Psoas muscle (tissue), 7 donors: ENCODE measurements at regions not wholly inside any gene's neighbourhood (a gene's known extent, or its start where the extent isn't known, plus 50 kb on each side); places are given as distances from the start of the nearest gene placed in this dataset.

Source experiments
- ATAC-seq, 4 donors: fragments of 200-7000 bp; cut with Tn5 transposase; one replicate each; pipeline ENCODE4 v1.9.1; 2020; ENCODE audit warnings: moderate library complexity in 3 of 4, mild to moderate bottlenecking in 2 of 4
- DNase-seq, 2 donors: peaks; one replicate each; pipeline ENCODE4 v3.0.0-alpha.2; 2020
- H3K27ac ChIP-seq: fragments of 200-600 bp; one replicate; pipeline ENCODE4 v1.8.0; 2022
- H3K27me3 ChIP-seq, 3 donors: fragments of 200-600 bp in 1 of 3; one replicate each; pipeline versions ENCODE4 v1.6.1 to v1.8.0; 2013 to 2022; ENCODE audit warnings: low read length in 2 of 3, mild to moderate bottlenecking in 2 of 3, moderate library complexity in 1 of 3; ENCODE audit not compliant: insufficient read depth in 3 of 3
- H3K36me3 ChIP-seq, 2 donors: fragments of 200-600 bp in 1 of 2; one replicate each; pipeline versions ENCODE4 v1.6.1 to v1.8.0; 2013 to 2022; ENCODE audit warnings: low read depth in 1 of 2, mild to moderate bottlenecking in 1 of 2, moderate library complexity in 1 of 2; ENCODE audit not compliant: insufficient read depth in 1 of 2
- H3K4me1 ChIP-seq: fragments of 200-600 bp; one replicate; pipeline ENCODE4 v1.8.0; 2022
- H3K4me3 ChIP-seq: fragments of 200-600 bp; one replicate; pipeline ENCODE4 v1.8.0; 2022; ENCODE audit warnings: mild to moderate bottlenecking
- H3K9me3 ChIP-seq: fragments of 200-600 bp; one replicate; pipeline ENCODE4 v1.8.0; 2022
- CTCF ChIP-seq: fragments of 200-600 bp; IDR thresholded peaks from one replicate; pipeline ENCODE4 v1.8.0; 2022; ENCODE audit warnings: antibody characterized with exemption
- WGBS, 3 donors: extraction: QIAGEN DNeasy Blood & Tissue Kit; methylation state at CpG; one replicate each; pipeline versions ENCODE4 v1.1.6 to v1.1.7; 2013; 5-methylcytosine and 5-hydroxymethylcytosine counted together
- intact Hi-C, 2 donors: fragments of 100-400 bp; cut with DNase I; formaldehyde crosslinking; loops; one replicate each; pipeline versions ENCODE4 v1.11.0 to v1.14.2; 2022
- donor health status: healthy with polysubstance abuse.
- donor health status: DM: no; HTN: no; CAD: no; lungs with moderate emphysema.
- donor health status: Bipolar disorder and iron deficiency.
- donor health status: healthy.
- donor health status: DM: yes; HTN: yes; CAD: no.
- donor health status: DM: no; HTN: no; CAD: no.
- donor health status: DM: yes; HTN: yes; CAD: no.

- intact Hi-C loops = no loop called here
- no peak for ATAC-seq
- Histone ChIP-seq H3K27ac (no peak overlapping the region), H3K9me3 (no peaks in the 10 kb centered on the region), H3K4me1 (no peaks in the 10 kb centered on the region), H3K4me3 (no peak overlapping the region), H3K36me3 (no peaks in the 10 kb centered on the region), H3K27me3 (no peaks in the 10 kb centered on the region)
- TF ChIP-seq CTCF = no peak
- 47 to 49% (median 47%) methylated on average over 3 of the region's 3 CpGs for WGBS, 3 donors
- DNase-seq = no peak
Observed at GRCh38 chr1:208929575-208929974, 653.9 kb upstream of the CAMK1G start.

- H3K27me3 ChIP-seq = no peaks in the 10 kb centered on the region
- no peaks in the 10 kb centered on the region for H3K4me1 ChIP-seq
- DNase-seq (no peak), ATAC-seq (no peak)
- intact Hi-C loops = no loop called here
- no peaks in the 10 kb centered on the region for H3K9me3 ChIP-seq
- no peak overlapping the region for H3K4me3 ChIP-seq
- H3K27ac ChIP-seq = no peak overlapping the region
- 66 to 73% (median 67%) methylated on average over 3 of the region's 3 CpGs for WGBS, 3 donors
- H3K36me3 ChIP-seq = no peaks in the 10 kb centered on the region
- TF ChIP-seq CTCF = no peak
Observed at GRCh38 chr1:208931936-208932335, 651.6 kb upstream of the CAMK1G start.

GRCh38 chr1:208933984-208934525 is 649.5 kb upstream of the CAMK1G start:
- intact Hi-C loops = no loop called here
- H3K27ac ChIP-seq = no peak overlapping the region
- 88 to 89% (median 88%) methylated on average over 3 of the region's 3 CpGs for WGBS, 3 donors
- no peaks in the 10 kb centered on the region for H3K4me1 ChIP-seq
- TF ChIP-seq CTCF = no peak
- H3K27me3 ChIP-seq = no peaks in the 10 kb centered on the region
- no peak overlapping the region for H3K4me3 ChIP-seq
- DNase-seq (no peak), ATAC-seq (no peak)
- no peaks in the 10 kb centered on the region for H3K9me3 ChIP-seq
- H3K36me3 ChIP-seq = no peaks in the 10 kb centered on the region

- Histone ChIP-seq H3K9me3 (no peaks in the 10 kb centered on the region), H3K4me3 (no peak overlapping the region), H3K27ac (no peak overlapping the region), H3K4me1 (no peaks in the 10 kb centered on the region), H3K27me3 (no peaks in the 10 kb centered on the region), H3K36me3 (no peaks in the 10 kb centered on the region)
- intact Hi-C loops = no loop called here
- ATAC-seq (no peak), DNase-seq (no peak)
- WGBS, 3 donors = 86 to 96% (median 93%) methylated on average over 6 of the region's 6 CpGs
- TF ChIP-seq CTCF = no peak
Observed at GRCh38 chr1:208934933-208935332, 648.6 kb upstream of the CAMK1G start.

GRCh38 chr1:208935517-208936187 is 647.9 kb upstream of the CAMK1G start:
- ATAC-seq (no peak), DNase-seq (no peak)
- H3K4me1 ChIP-seq = no peaks in the 10 kb centered on the region
- TF ChIP-seq CTCF = no peak
- no peak overlapping the region for H3K27ac ChIP-seq
- intact Hi-C loops = no loop called here
- no peak overlapping the region for H3K4me3 ChIP-seq
- H3K36me3 ChIP-seq = no peaks in the 10 kb centered on the region
- 38 to 41% (median 39%) methylated on average over 3 of the region's 3 CpGs for WGBS, 3 donors
- no peaks in the 10 kb centered on the region for H3K9me3 ChIP-seq
- no peaks in the 10 kb centered on the region for H3K27me3 ChIP-seq
